Calu3 (cell line): ENCODE measurements at regions not wholly inside any gene's neighbourhood (a gene's known extent, or its start where the extent isn't known, plus 50 kb on each side); places are given as distances from the start of the nearest gene placed in this dataset.

Source experiments
- BruUV-seq: library from RNA; stranded (reverse); fragments of 400-500 nt; replicated peaks from 2 replicates; lab custom pipeline; 2021; lab: Mats Ljungman, UMichigan
- CTCF ChIA-PET: fragments of 300-600 bp; sonication (Branson Sonifier 250); formaldehyde crosslinking; loops from one replicate; lab custom pipeline; 2022; ENCODE audit warnings: antibody characterized with exemption; lab: Charles Lee
- DNase-seq: peaks from one replicate; pipeline ENCODE4 v3.0.0; 2022
- H3K27ac Mint-ChIP-seq: one replicate; pipeline ENCODE4 v1.8.0; 2022; ENCODE audit warnings: mixed read lengths; ENCODE audit not compliant: unreplicated experiment
- H3K27me3 Mint-ChIP-seq: one replicate; pipeline ENCODE4 v1.8.0; 2022; ENCODE audit warnings: mixed read lengths; ENCODE audit not compliant: unreplicated experiment
- H3K36me3 Mint-ChIP-seq: one replicate; pipeline ENCODE4 v1.8.0; 2022; ENCODE audit warnings: mild to moderate bottlenecking, moderate library complexity, mixed read lengths; ENCODE audit not compliant: insufficient read depth, unreplicated experiment
- H3K4me1 Mint-ChIP-seq: one replicate; pipeline ENCODE4 v1.8.0; 2022; ENCODE audit warnings: mild to moderate bottlenecking, low read depth, mixed read lengths; ENCODE audit not compliant: unreplicated experiment
- H3K4me3 Mint-ChIP-seq: one replicate; pipeline ENCODE4 v1.8.0; 2022; ENCODE audit warnings: mild to moderate bottlenecking, low read depth, moderate library complexity, mixed read lengths; ENCODE audit not compliant: unreplicated experiment
- H3K9me3 Mint-ChIP-seq: one replicate; pipeline ENCODE4 v1.8.0; 2022; ENCODE audit warnings: low read depth, mixed read lengths; ENCODE audit not compliant: unreplicated experiment
- CTCF ChIP-seq: fragments of 200-600 bp; IDR thresholded peaks from one replicate; pipeline ENCODE4 v1.8.0; 2022; ENCODE audit warnings: antibody characterized with exemption; ENCODE audit not compliant: unreplicated experiment
- intact Hi-C: fragments of 100-400 bp; cut with micrococcal nuclease; formaldehyde crosslinking; loops from one replicate; pipeline ENCODE4 v1.10.0; 2022; ENCODE audit not compliant: unreplicated experiment

- CTCF ChIA-PET: no interaction called here
- TF ChIP-seq CTCF: no peak
- no peak for DNase-seq
- no peaks in the 10 kb centered on the region for H3K36me3 Mint-ChIP-seq
- no peaks in the 10 kb centered on the region for H3K4me1 Mint-ChIP-seq
- intact Hi-C loops: no loop called here
- H3K27ac Mint-ChIP-seq: no peak overlapping the region
- H3K4me3 Mint-ChIP-seq: no peak overlapping the region
- BruUV-seq: no TSS peak
- peaks cover 34% of the 10 kb centered on the region for H3K27me3 Mint-ChIP-seq
- H3K9me3 Mint-ChIP-seq: peaks cover 5% of the 10 kb centered on the region
These were observed 176.8 kb upstream of the ZNF507 start for GRCh38 chr19:32168606-32169005.

- no peak for TF ChIP-seq CTCF
- peaks cover 5% of the 10 kb centered on the region for H3K9me3 Mint-ChIP-seq
- intact Hi-C loops: no loop called here
- CTCF ChIA-PET: no interaction called here
- DNase-seq: no peak
- peaks cover 34% of the 10 kb centered on the region for H3K27me3 Mint-ChIP-seq
- H3K4me3 Mint-ChIP-seq: no peak overlapping the region
- H3K36me3 Mint-ChIP-seq: no peaks in the 10 kb centered on the region
- BruUV-seq: no TSS peak
- H3K27ac Mint-ChIP-seq: no peak overlapping the region
- H3K4me1 Mint-ChIP-seq: no peaks in the 10 kb centered on the region
These were observed 173.7 kb upstream of the ZNF507 start for GRCh38 chr19:32171719-32172151.

GRCh38 chr19:32172566-32173160 is 172.7 kb upstream of the ZNF507 start:
- H3K4me1 Mint-ChIP-seq: no peaks in the 10 kb centered on the region
- no peak overlapping the region for H3K4me3 Mint-ChIP-seq
- BruUV-seq: no TSS peak
- no peak overlapping the region for H3K27ac Mint-ChIP-seq
- no peaks in the 10 kb centered on the region for H3K36me3 Mint-ChIP-seq
- H3K9me3 Mint-ChIP-seq: peaks cover 5% of the 10 kb centered on the region
- intact Hi-C loops: no loop called here
- no peak for TF ChIP-seq CTCF
- DNase-seq: no peak
- CTCF ChIA-PET: interaction anchor here (0.6 kb wide), 2 partner anchors 8 to 384 kb away, joined by 3 to 5 read pairs; no protein-coding TSS in a partner anchor
- peaks cover 34% of the 10 kb centered on the region for H3K27me3 Mint-ChIP-seq

GRCh38 chr19:32173836-32174235 is 171.6 kb upstream of the ZNF507 start:
- intact Hi-C loops: no loop called here
- CTCF ChIA-PET: no interaction called here
- no peak overlapping the region for H3K27ac Mint-ChIP-seq
- TF ChIP-seq CTCF: no peak
- H3K36me3 Mint-ChIP-seq: no peaks in the 10 kb centered on the region
- no peak for DNase-seq
- H3K27me3 Mint-ChIP-seq: peaks cover 30% of the 10 kb centered on the region
- H3K4me3 Mint-ChIP-seq: no peak overlapping the region
- no TSS peak for BruUV-seq
- H3K4me1 Mint-ChIP-seq: no peaks in the 10 kb centered on the region
- H3K9me3 Mint-ChIP-seq: peaks cover 4% of the 10 kb centered on the region
